K562 (cell line): ENCODE measurements at regions not wholly inside any gene's neighbourhood (a gene's known extent, or its start where the extent isn't known, plus 50 kb on each side); places are given as distances from the start of the nearest gene placed in this dataset.

Source experiments
- ATAC-seq: fragments of 200-7000 bp; cut with Tn5 transposase; 3 replicates; pipeline ENCODE4 v1.9.1; 2020; ENCODE audit warnings: moderate library complexity
- BruUV-seq: library from RNA; stranded (reverse); fragments of 400-500 nt; replicated peaks from 2 replicates; lab custom pipeline; 2021; lab: Mats Ljungman, UMichigan
- CTCF ChIA-PET: fragments of 300-600 bp; formaldehyde crosslinking; extraction: SDS; loops from one replicate; lab custom pipeline; 2021; ENCODE audit warnings: low intra/inter-chr PET ratio; lab: Yijun Ruan, JAX
- POLR2A ChIA-PET: fragments of 300-600, 350-650 bp; sonication (Branson Sonifier 250); formaldehyde crosslinking; extraction: SDS; loops from one replicate; lab custom pipeline; 2021; ENCODE audit warnings: antibody characterized with exemption, inconsistent platforms; lab: Yijun Ruan, JAX
- DNase-seq, 4 experiments: peaks; one replicate each; pipeline versions ENCODE4 v3.0.0 to v3.0.0-alpha.2; 2011 to 2018; ENCODE audit warnings: low spot score in 3 of 4, mixed read lengths in 3 of 4; ENCODE audit errors: extremely low read depth in 1 of 4
- FAIRE-seq: peaks from 2 replicates; lab custom pipeline; 2011; peaks lifted over from hg19 to GRCh38; lab: Jason Lieb, UNC
- H2AFZ ChIP-seq: 2 replicates; pipeline ENCODE4 v1.6.0; 2011; ENCODE audit warnings: low read depth, low read length, control low read depth, inconsistent platforms
- H3K27ac ChIP-seq: fragments of 200-600 bp; 3 replicates; pipeline ENCODE4 v1.8.0; 2011; ENCODE audit warnings: low read depth, mild to moderate bottlenecking, control low read depth, inconsistent platforms, low read length, moderate library complexity, mixed read lengths; ENCODE audit errors: extremely low read depth
- H3K27me3 ChIP-seq, 2 experiments: fragments of 300-600 bp in 1 of 2; 2 replicates in 1 of 2; 3 replicates in 1 of 2; pipeline versions ENCODE4 v1.6.0 to v1.8.0; 2011; ENCODE audit warnings: inconsistent platforms in 2 of 2, low read length in 2 of 2, mild to moderate bottlenecking in 1 of 2, mixed read lengths in 1 of 2, moderate library complexity in 1 of 2; ENCODE audit not compliant: control insufficient read depth in 2 of 2, insufficient read depth in 2 of 2
- H3K36me3 ChIP-seq: fragments of 300-600 bp; 3 replicates; pipeline ENCODE4 v1.8.0; 2011; ENCODE audit warnings: mild to moderate bottlenecking, low read length, inconsistent platforms; ENCODE audit not compliant: control insufficient read depth, insufficient read depth
- H3K4me1 ChIP-seq, 2 experiments: fragments of 200-600 bp in 1 of 2; replicated peaks in 1 of 2; 2 replicates in 1 of 2; 3 replicates in 1 of 2; pipeline versions ENCODE4 v1.5.1 to v1.8.0; 2011; ENCODE audit warnings: inconsistent platforms in 2 of 2, low read length in 2 of 2, mild to moderate bottlenecking in 1 of 2, mixed read lengths in 1 of 2, moderate library complexity in 1 of 2; ENCODE audit not compliant: control insufficient read depth in 2 of 2, insufficient read depth in 2 of 2
- H3K4me2 ChIP-seq: 2 replicates; pipeline ENCODE4 v1.6.1; 2011; ENCODE audit warnings: low read length, control low read depth, inconsistent platforms, mixed read lengths; ENCODE audit not compliant: insufficient read depth
- H3K4me3 ChIP-seq: fragments of 200-600 bp; sonication (generic), shearing (Covaris generic); 2 replicates; pipeline ENCODE4 v1.5.1; 2016; ENCODE audit warnings: control low read depth, inconsistent platforms
- H3K79me2 ChIP-seq: fragments of 200-600 bp; 3 replicates; pipeline ENCODE4 v1.8.0; 2011; ENCODE audit warnings: low read length, inconsistent platforms; ENCODE audit not compliant: control insufficient read depth, insufficient read depth
- H3K9ac ChIP-seq, 2 experiments: 2 replicates each; pipeline versions ENCODE4 v1.6.0 to v1.6.1; 2011; ENCODE audit warnings: low read depth in 2 of 2, low read length in 2 of 2, control low read depth in 1 of 2, inconsistent platforms in 1 of 2, mild to moderate bottlenecking in 1 of 2, mixed read lengths in 1 of 2; ENCODE audit not compliant: insufficient read depth in 1 of 2
- H3K9me1 ChIP-seq: one replicate; pipeline ENCODE4 v1.6.0; 2011; ENCODE audit warnings: inconsistent platforms, mild to moderate bottlenecking, low read length, moderate library complexity; ENCODE audit not compliant: control insufficient read depth, insufficient read depth
- H3K9me3 ChIP-seq: replicated peaks from 2 replicates; pipeline ENCODE4 v1.5.1; 2011; ENCODE audit warnings: low read depth, low read length, inconsistent platforms; ENCODE audit not compliant: control insufficient read depth, insufficient read depth
- H4K20me1 ChIP-seq: replicated peaks from 2 replicates; pipeline ENCODE4 v1.6.1; 2011; ENCODE audit warnings: low read length, inconsistent platforms, mixed read lengths; ENCODE audit not compliant: control insufficient read depth, insufficient read depth
- CHD2 ChIP-seq: IDR thresholded peaks from 2 replicates; pipeline ENCODE4 v1.6.1; 2011; ENCODE audit warnings: low read depth, low read length
- CREB3 ChIP-seq: fragments of 450-650 bp; conservative IDR thresholded peaks from 2 replicates; pipeline ENCODE4 v1.6.1; 2016; ENCODE audit warnings: missing genetic modification characterization, low read depth, mild to moderate bottlenecking, missing compliant biosample characterization, moderate library complexity
- ERF ChIP-seq: fragments of 450-650 bp; formaldehyde crosslinking; IDR thresholded peaks from 2 replicates; pipeline ENCODE4 v1.4.0; 2020; ENCODE audit warnings: mild to moderate bottlenecking, mixed read lengths
- ETV5 ChIP-seq: sonication (generic); formaldehyde crosslinking; IDR thresholded peaks from 2 replicates; pipeline ENCODE4 v1.4.0; 2020; ENCODE audit warnings: low read depth, mild to moderate bottlenecking, missing genetic modification reagents
- HNRNPH1 ChIP-seq: fragments of 200-400 bp; formaldehyde crosslinking; optimal IDR thresholded peaks from 2 replicates; pipeline ENCODE3; 2017; ENCODE audit warnings: low read depth, mild to moderate bottlenecking, low read length, moderate library complexity
- ILK ChIP-seq: fragments of 450-650 bp; IDR thresholded peaks from 2 replicates; pipeline ENCODE4 v1.6.1; 2016; ENCODE audit warnings: missing genetic modification characterization, low read depth, mild to moderate bottlenecking, missing compliant biosample characterization, moderate library complexity, borderline replicate concordance
- KLF6 ChIP-seq: fragments of 250-450 bp; sonication (Bioruptor Pico); IDR thresholded peaks from 2 replicates; pipeline ENCODE4 v1.4.0; 2020; ENCODE audit warnings: mild to moderate bottlenecking, moderate library complexity, borderline replicate concordance
- MAFG ChIP-seq: fragments of 450-650 bp; conservative IDR thresholded peaks from 2 replicates; pipeline ENCODE4 v1.6.1; 2016; ENCODE audit warnings: missing genetic modification characterization, missing compliant biosample characterization
- MIER1 ChIP-seq: fragments of 450-650 bp; IDR thresholded peaks from 2 replicates; pipeline ENCODE4 v1.6.1; 2016; ENCODE audit warnings: antibody characterized with exemption, mild to moderate bottlenecking, low read depth
- NR1H2 ChIP-seq: sonication (generic); formaldehyde crosslinking; IDR thresholded peaks from 2 replicates; pipeline ENCODE4 v1.4.0; 2020; ENCODE audit warnings: mild to moderate bottlenecking, missing genetic modification reagents
- PURB ChIP-seq: sonication (generic); formaldehyde crosslinking; IDR thresholded peaks from 2 replicates; pipeline ENCODE4 v1.9.0; 2021; ENCODE audit warnings: low read depth, mild to moderate bottlenecking, missing genetic modification reagents
- RNF2 ChIP-seq: sonication (generic); IDR thresholded peaks from 2 replicates; pipeline ENCODE4 v1.6.1; 2016
- SMARCE1 ChIP-seq: fragments of 450-650 bp; IDR thresholded peaks from 2 replicates; pipeline ENCODE4 v1.7.1; 2016; ENCODE audit warnings: mild to moderate bottlenecking
- ZNF239 ChIP-seq: fragments of 250-450 bp; sonication (Bioruptor Pico); IDR thresholded peaks from 2 replicates; pipeline ENCODE4 v1.4.0; 2020; ENCODE audit warnings: mild to moderate bottlenecking
- ZNF274 ChIP-seq: IDR thresholded peaks from 2 replicates; pipeline ENCODE4 v1.6.1; 2011; ENCODE audit warnings: low read depth, mild to moderate bottlenecking, low read length, moderate library complexity, borderline replicate concordance
- ZNF76 ChIP-seq: fragments of 250-450 bp; sonication (Bioruptor Pico); IDR thresholded peaks from 2 replicates; pipeline ENCODE4 v1.4.0; 2020; ENCODE audit warnings: mild to moderate bottlenecking, moderate library complexity, borderline replicate concordance
- ZNF766 ChIP-seq: fragments of 200-800 bp; sonication (Bioruptor generic); conservative IDR thresholded peaks from 2 replicates; pipeline ENCODE4 v1.6.1; 2016; ENCODE audit warnings: missing genetic modification characterization, missing compliant biosample characterization
- WGBS: fragments of 100-300 bp; shearing (Covaris generic); methylation state at CpG from one replicate; pipeline ENCODE4 v1.1.6; 2016; ENCODE audit warnings: low coverage, mixed read lengths; ENCODE audit not compliant: insufficient coverage; ENCODE audit errors: missing lambda C conversion rate; 5-methylcytosine and 5-hydroxymethylcytosine counted together
- in situ Hi-C: fragments of 300-500 bp; cut with MboI; formaldehyde crosslinking; loops from 4 replicates; pipeline ENCODE4 v1.15.0; 2018; ENCODE audit warnings: inconsistent platforms, mixed read lengths
- intact Hi-C: fragments of 100-400 bp; cut with micrococcal nuclease; formaldehyde crosslinking; loops from 2 replicates; pipeline ENCODE4 v1.14.2; 2022

GRCh38 chr11:115054570-115055538 lies 376.5 kb downstream of the NXPE2 start:
- Histone ChIP-seq H3K79me2 (no peaks in the 10 kb centered on the region), H3K4me2 (no peak overlapping the region), H3K36me3 (no peaks in the 10 kb centered on the region), H3K4me1 (no peaks in the 10 kb centered on the region), H3K9me3 (no peaks in the 10 kb centered on the region), H3K4me3 (no peak overlapping the region), H4K20me1 (no peaks in the 10 kb centered on the region), H3K9ac (no peak overlapping the region), H3K9me1 (no peaks in the 10 kb centered on the region), H2AFZ (no peak overlapping the region)
- DNase-seq, result no peak
- ChIA-PET POLR2A (no interaction called here), CTCF (no interaction called here)
- WGBS, result 0% methylated on average over 13 of the region's 13 CpGs
- BruUV-seq, result no TSS peak
- intact Hi-C loops (no loop called here), in situ Hi-C loops (no loop called here)
- FAIRE-seq, result no peak
- ATAC-seq, result no peak
- TF ChIP-seq ERF (CRISPR knock-in tag) (no peak), SMARCE1 (no peak), ETV5 (no peak), KLF6 (CRISPR knock-in tag) (no peak), NR1H2 (CRISPR knock-in tag) (no peak), CREB3 (tag) (no peak), ZNF76 (CRISPR knock-in tag) (no peak), CHD2 (no peak), MIER1 (no peak), ZNF274 (no peak), HNRNPH1 (no peak), PURB (no peak), ZNF766 (CRISPR knock-in tag) (no peak), ZNF239 (CRISPR knock-in tag) (no peak), RNF2 (no peak), ILK (tag) (no peak), MAFG (tag) (no peak)
- TF ChIP-seq, all 486 proteins: peak for 0
- H3K27me3 ChIP-seq, result peaks cover 0 to 9% of the 10 kb centered on the region in 2 experiments; a peak in 2 of 5 replicates
- no peak overlapping the region for H3K27ac ChIP-seq
